ENCODE measurements at regions not wholly inside any gene's neighbourhood (a gene's known extent, or its start where the extent isn't known, plus 50 kb on each side); places are given as distances from the start of the nearest gene placed in this dataset.

GRCh38 chr5:68479524-68479923, 264.0 kb downstream of the PIK3R1 start:
- TF ChIP-seq, protein P1, sequence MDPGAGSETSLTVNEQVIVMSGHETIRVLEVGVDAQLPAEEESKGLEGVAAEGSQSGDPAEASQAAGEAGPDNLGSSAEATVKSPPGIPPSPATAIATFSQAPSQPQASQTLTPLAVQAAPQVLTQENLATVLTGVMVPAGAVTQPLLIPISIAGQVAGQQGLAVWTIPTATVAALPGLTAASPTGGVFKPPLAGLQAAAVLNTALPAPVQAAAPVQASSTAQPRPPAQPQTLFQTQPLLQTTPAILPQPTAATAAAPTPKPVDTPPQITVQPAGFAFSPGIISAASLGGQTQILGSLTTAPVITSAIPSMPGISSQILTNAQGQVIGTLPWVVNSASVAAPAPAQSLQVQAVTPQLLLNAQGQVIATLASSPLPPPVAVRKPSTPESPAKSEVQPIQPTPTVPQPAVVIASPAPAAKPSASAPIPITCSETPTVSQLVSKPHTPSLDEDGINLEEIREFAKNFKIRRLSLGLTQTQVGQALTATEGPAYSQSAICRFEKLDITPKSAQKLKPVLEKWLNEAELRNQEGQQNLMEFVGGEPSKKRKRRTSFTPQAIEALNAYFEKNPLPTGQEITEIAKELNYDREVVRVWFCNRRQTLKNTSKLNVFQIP (CRISPR knock-in tag; IDR thresholded peaks at IDR 0.05; ENCODE audit: borderline replicate concordance, low read depth): no peak
- no peak for TF ChIP-seq ZFP30 (CRISPR knock-in tag; IDR thresholded peaks at IDR 0.05)
- TF ChIP-seq ZNF565 (CRISPR knock-in tag; conservative IDR thresholded peaks at IDR 0.05; ENCODE audit: low read depth): no peak
- TF ChIP-seq GLIS3 (CRISPR knock-in tag; IDR thresholded peaks at IDR 0.05): no peak
- TF ChIP-seq, protein P2, sequence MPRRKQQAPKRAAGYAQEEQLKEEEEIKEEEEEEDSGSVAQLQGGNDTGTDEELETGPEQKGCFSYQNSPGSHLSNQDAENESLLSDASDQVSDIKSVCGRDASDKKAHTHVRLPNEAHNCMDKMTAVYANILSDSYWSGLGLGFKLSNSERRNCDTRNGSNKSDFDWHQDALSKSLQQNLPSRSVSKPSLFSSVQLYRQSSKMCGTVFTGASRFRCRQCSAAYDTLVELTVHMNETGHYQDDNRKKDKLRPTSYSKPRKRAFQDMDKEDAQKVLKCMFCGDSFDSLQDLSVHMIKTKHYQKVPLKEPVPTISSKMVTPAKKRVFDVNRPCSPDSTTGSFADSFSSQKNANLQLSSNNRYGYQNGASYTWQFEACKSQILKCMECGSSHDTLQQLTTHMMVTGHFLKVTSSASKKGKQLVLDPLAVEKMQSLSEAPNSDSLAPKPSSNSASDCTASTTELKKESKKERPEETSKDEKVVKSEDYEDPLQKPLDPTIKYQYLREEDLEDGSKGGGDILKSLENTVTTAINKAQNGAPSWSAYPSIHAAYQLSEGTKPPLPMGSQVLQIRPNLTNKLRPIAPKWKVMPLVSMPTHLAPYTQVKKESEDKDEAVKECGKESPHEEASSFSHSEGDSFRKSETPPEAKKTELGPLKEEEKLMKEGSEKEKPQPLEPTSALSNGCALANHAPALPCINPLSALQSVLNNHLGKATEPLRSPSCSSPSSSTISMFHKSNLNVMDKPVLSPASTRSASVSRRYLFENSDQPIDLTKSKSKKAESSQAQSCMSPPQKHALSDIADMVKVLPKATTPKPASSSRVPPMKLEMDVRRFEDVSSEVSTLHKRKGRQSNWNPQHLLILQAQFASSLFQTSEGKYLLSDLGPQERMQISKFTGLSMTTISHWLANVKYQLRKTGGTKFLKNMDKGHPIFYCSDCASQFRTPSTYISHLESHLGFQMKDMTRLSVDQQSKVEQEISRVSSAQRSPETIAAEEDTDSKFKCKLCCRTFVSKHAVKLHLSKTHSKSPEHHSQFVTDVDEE (CRISPR knock-in tag; IDR thresholded peaks at IDR 0.05): no peak
- TF ChIP-seq, protein P3, sequence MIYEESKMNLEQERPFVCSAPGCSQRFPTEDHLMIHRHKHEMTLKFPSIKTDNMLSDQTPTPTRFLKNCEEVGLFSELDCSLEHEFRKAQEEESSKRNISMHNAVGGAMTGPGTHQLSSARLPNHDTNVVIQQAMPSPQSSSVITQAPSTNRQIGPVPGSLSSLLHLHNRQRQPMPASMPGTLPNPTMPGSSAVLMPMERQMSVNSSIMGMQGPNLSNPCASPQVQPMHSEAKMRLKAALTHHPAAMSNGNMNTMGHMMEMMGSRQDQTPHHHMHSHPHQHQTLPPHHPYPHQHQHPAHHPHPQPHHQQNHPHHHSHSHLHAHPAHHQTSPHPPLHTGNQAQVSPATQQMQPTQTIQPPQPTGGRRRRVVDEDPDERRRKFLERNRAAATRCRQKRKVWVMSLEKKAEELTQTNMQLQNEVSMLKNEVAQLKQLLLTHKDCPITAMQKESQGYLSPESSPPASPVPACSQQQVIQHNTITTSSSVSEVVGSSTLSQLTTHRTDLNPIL (CRISPR knock-in tag; IDR thresholded peaks at IDR 0.05; ENCODE audit: low read depth): no peak
- TF ChIP-seq OSR1 (CRISPR knock-in tag; IDR thresholded peaks at IDR 0.05): no peak
- no peak for TF ChIP-seq ISL1 (CRISPR knock-in tag; IDR thresholded peaks at IDR 0.05)
- ATAC-seq: no peak

- no peak for ATAC-seq
- TF ChIP-seq, protein P3 (CRISPR knock-in tag; IDR thresholded peaks at IDR 0.05; ENCODE audit: low read depth): no peak
- TF ChIP-seq PPARA (CRISPR knock-in tag; IDR thresholded peaks at IDR 0.05; ENCODE audit: borderline replicate concordance) (no peak), ZC3H10 (CRISPR knock-in tag; IDR thresholded peaks at IDR 0.05) (no peak), RARB (CRISPR knock-in tag; IDR thresholded peaks at IDR 0.05) (no peak), ESRRG (CRISPR knock-in tag; IDR thresholded peaks at IDR 0.05) (no peak), SNAI2 (CRISPR knock-in tag; IDR thresholded peaks at IDR 0.05) (no peak), ZNF565 (CRISPR knock-in tag; conservative IDR thresholded peaks at IDR 0.05; ENCODE audit: low read depth) (no peak), ZFP3 (CRISPR knock-in tag; IDR thresholded peaks at IDR 0.05) (no peak), TCF4 (CRISPR knock-in tag; IDR thresholded peaks at IDR 0.05; ENCODE audit: borderline replicate concordance) (no peak)
- TF ChIP-seq, protein P4, sequence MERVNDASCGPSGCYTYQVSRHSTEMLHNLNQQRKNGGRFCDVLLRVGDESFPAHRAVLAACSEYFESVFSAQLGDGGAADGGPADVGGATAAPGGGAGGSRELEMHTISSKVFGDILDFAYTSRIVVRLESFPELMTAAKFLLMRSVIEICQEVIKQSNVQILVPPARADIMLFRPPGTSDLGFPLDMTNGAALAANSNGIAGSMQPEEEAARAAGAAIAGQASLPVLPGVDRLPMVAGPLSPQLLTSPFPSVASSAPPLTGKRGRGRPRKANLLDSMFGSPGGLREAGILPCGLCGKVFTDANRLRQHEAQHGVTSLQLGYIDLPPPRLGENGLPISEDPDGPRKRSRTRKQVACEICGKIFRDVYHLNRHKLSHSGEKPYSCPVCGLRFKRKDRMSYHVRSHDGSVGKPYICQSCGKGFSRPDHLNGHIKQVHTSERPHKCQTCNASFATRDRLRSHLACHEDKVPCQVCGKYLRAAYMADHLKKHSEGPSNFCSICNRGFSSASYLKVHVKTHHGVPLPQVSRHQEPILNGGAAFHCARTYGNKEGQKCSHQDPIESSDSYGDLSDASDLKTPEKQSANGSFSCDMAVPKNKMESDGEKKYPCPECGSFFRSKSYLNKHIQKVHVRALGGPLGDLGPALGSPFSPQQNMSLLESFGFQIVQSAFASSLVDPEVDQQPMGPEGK (CRISPR knock-in tag; IDR thresholded peaks at IDR 0.05; ENCODE audit: borderline replicate concordance): no peak
Measured at GRCh38 chr5:68480335-68480940, 264.9 kb downstream of the PIK3R1 start.

GRCh38 chr5:68482199-68482598, 266.6 kb downstream of the PIK3R1 start:
- no peak for TF ChIP-seq RARB (CRISPR knock-in tag; IDR thresholded peaks at IDR 0.05)
- no peak for ATAC-seq

GRCh38 chr5:68484307-68485068, 268.9 kb downstream of the PIK3R1 start:
- no peak for ATAC-seq
- TF ChIP-seq RARB (CRISPR knock-in tag; IDR thresholded peaks at IDR 0.05): no peak
- TF ChIP-seq ZFP3 (CRISPR knock-in tag; IDR thresholded peaks at IDR 0.05): no peak
- TF ChIP-seq, protein P4 (CRISPR knock-in tag; IDR thresholded peaks at IDR 0.05; ENCODE audit: borderline replicate concordance): no peak
- TF ChIP-seq GLIS3 (CRISPR knock-in tag; IDR thresholded peaks at IDR 0.05): no peak
- no peak for TF ChIP-seq TOX (CRISPR knock-in tag; IDR thresholded peaks at IDR 0.05; ENCODE audit: borderline replicate concordance)
- no peak for TF ChIP-seq SNAI2 (CRISPR knock-in tag; IDR thresholded peaks at IDR 0.05)
- no peak for TF ChIP-seq BACH2 (CRISPR knock-in tag; IDR thresholded peaks at IDR 0.05; ENCODE audit: borderline replicate concordance)
- TF ChIP-seq ARNTL (CRISPR knock-in tag; IDR thresholded peaks at IDR 0.05; ENCODE audit: borderline replicate concordance, low read depth): no peak
- TF ChIP-seq CSDC2 (CRISPR knock-in tag; IDR thresholded peaks at IDR 0.05): no peak

Data from SK-N-SH treated with all-trans-retinoic acid at 6 μM for 48 hours (cell line).